Activated naive CD8-positive, alpha-beta T cell (primary cell): ENCODE measurements at regions not wholly inside any gene's neighbourhood (a gene's known extent, or its start where the extent isn't known, plus 50 kb on each side); places are given as distances from the start of the nearest gene placed in this dataset.

Experiments used
- H3K27ac Mint-ChIP-seq: one replicate; pipeline ENCODE4 v1.8.0; 2021; ENCODE audit warnings: mixed read lengths
- H3K27me3 Mint-ChIP-seq: one replicate; pipeline ENCODE4 v1.8.0; 2021; ENCODE audit warnings: mixed read lengths
- H3K36me3 Mint-ChIP-seq: one replicate; pipeline ENCODE4 v1.8.0; 2021; ENCODE audit warnings: mixed read lengths
- H3K4me1 Mint-ChIP-seq: one replicate; pipeline ENCODE4 v1.8.0; 2021; ENCODE audit warnings: low read depth, mixed read lengths
- H3K4me3 Mint-ChIP-seq: one replicate; pipeline ENCODE4 v1.8.0; 2021; ENCODE audit warnings: mild to moderate bottlenecking, mixed read lengths
- H3K9me3 Mint-ChIP-seq: one replicate; pipeline ENCODE4 v1.8.0; 2021; ENCODE audit warnings: low read depth, mixed read lengths

DNA sequence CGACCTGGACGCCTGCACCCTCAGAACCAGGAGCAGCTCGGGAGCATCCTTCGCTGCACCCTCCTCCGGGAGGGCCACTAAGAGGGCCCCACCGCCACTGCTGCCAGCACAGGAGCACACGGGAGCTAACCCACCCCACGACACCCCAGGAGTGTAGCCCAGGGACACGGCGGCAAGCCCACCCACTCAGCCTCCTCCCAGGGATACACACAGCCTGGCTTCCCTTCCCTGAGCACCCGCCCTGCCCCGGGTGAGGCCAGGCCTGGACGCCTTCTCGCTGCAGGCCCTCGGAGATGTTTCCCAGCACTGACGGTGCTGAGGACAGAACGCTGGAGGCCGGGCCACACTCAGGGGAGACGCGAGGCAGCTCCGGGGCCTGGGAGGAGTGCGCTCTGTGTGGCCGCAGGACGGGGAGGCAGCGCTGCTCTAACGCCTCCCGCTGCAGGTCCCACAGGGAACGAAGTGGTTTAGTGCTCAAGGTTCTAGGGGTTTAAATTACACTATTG is 190.4 kb downstream of the BRD1 start:
- H3K9me3 Mint-ChIP-seq = no peaks in the 10 kb centered on the region
- H3K4me1 Mint-ChIP-seq = peaks cover 6% of the 10 kb centered on the region
- H3K4me3 Mint-ChIP-seq = no peak overlapping the region
- H3K27ac Mint-ChIP-seq = peak overlapping the region; percentile 28
- H3K27me3 Mint-ChIP-seq = no peaks in the 10 kb centered on the region
- H3K36me3 Mint-ChIP-seq = peaks cover 3% of the 10 kb centered on the region

DNA sequence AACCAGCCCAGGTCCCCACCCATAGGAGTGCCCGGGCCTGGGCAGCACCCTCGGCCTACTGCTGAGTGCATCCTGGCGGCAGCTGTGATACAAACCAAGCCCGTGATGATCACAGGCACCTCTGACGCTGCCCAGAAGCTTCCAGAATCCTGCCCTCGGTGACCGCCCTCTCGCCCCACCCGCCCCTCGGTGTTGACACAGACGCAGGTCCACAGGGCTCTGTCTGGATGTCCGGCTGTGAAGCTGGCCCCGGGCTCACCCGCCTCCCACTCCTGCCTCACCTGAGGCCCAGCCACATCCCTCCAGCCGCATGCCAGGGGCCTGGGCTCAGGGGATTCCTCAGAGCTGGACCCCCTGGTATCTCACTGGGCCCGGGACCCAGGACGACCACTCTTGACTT is 191.0 kb downstream of the BRD1 start:
- peaks cover 3% of the 10 kb centered on the region for H3K36me3 Mint-ChIP-seq
- peak overlapping the region; percentile 28 for H3K27ac Mint-ChIP-seq
- H3K9me3 Mint-ChIP-seq = no peaks in the 10 kb centered on the region
- H3K4me1 Mint-ChIP-seq = peaks cover 4% of the 10 kb centered on the region
- no peak overlapping the region for H3K4me3 Mint-ChIP-seq
- no peaks in the 10 kb centered on the region for H3K27me3 Mint-ChIP-seq

DNA sequence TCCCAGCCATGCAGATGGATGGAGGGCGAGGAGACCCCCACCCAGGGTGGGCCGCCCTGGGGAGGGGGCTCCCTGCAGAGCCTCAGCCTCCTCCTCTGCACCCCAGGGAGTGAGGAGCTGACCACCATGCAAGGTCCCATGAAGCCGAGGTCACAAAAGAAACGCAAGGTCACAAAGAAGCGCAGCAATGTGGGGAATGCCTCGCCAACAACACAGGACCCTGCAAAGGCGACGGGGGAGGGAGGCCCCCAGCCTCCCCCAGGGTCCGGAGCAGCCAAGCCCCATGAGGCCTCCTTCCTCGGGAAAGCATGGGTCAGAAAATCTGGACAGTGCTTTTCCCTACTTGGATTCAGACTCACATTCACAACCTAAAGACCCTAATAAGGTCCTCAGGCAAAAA is 191.5 kb downstream of the BRD1 start:
- Mint-ChIP-seq H3K27me3 (no peaks in the 10 kb centered on the region), H3K4me3 (no peak overlapping the region), H3K9me3 (no peaks in the 10 kb centered on the region)

DNA sequence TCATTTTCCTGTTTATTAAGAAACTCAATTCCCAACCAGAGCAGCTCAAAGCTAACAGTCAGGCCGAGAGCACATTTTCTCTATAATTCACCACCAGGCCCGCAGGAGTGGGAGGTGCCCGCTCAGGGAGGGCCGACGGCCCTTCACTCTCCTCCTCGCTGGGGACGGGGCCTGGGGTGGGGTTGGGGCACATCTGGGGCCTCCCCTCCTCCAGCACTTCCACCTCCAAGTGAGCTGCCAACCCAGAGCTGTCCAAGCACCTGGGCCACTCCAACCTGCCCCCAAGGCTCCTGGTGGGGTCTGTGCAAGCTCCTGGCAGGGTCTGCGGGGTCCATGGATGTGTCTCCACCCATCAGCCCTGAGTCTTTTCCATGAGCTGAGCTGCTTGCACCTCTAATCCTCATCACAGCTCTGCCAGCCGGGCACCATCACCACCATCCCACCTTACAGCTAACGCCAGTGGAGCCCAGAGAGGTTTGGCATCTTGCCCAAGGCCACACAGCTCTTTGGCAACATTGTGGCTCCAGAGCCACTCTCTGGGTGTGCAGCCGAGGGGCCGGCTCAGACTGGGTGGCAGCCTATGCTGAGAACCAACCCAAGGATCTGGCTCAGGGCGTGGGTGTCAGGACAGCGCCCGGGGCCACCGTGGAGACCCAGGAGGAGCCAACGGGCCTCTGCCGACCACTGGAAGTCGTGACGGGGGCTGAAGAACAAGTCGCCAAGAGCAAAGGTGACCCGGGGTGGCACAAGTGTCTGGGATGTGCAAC is 193.5 kb downstream of the BRD1 start:
- Mint-ChIP-seq H3K9me3 (no peaks in the 10 kb centered on the region), H3K27me3 (no peaks in the 10 kb centered on the region), H3K27ac (no peak overlapping the region), H3K36me3 (no peaks in the 10 kb centered on the region), H3K4me1 (peaks cover 3% of the 10 kb centered on the region), H3K4me3 (no peak overlapping the region)

More for the DNA sequence above, 191.5 kb downstream of the BRD1 start:
- no peaks in the 10 kb centered on the region for H3K36me3 Mint-ChIP-seq
- peaks cover 2% of the 10 kb centered on the region for H3K4me1 Mint-ChIP-seq
- H3K27ac Mint-ChIP-seq = no peak overlapping the region

DNA sequence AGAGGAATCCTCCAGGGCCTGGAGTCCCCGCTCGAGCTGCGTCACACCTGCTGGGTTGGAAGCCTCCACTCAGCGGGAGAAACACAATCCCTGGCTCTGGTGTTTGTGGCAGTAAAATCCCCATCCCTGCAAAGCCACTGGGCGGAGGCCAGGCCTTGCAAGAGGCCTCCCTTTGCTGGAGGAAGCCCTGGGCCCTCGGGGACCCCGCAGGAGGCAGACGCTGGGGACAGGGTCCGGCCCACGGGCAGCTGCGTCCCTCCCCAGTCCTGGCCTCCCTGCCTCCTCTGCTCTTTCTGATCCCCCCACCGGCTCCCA is 194.7 kb downstream of the BRD1 start:
- H3K27ac Mint-ChIP-seq = no peak overlapping the region
- H3K27me3 Mint-ChIP-seq = no peaks in the 10 kb centered on the region
- no peaks in the 10 kb centered on the region for H3K9me3 Mint-ChIP-seq
- H3K36me3 Mint-ChIP-seq = no peaks in the 10 kb centered on the region
- no peak overlapping the region for H3K4me3 Mint-ChIP-seq
- peaks cover 6% of the 10 kb centered on the region for H3K4me1 Mint-ChIP-seq

DNA sequence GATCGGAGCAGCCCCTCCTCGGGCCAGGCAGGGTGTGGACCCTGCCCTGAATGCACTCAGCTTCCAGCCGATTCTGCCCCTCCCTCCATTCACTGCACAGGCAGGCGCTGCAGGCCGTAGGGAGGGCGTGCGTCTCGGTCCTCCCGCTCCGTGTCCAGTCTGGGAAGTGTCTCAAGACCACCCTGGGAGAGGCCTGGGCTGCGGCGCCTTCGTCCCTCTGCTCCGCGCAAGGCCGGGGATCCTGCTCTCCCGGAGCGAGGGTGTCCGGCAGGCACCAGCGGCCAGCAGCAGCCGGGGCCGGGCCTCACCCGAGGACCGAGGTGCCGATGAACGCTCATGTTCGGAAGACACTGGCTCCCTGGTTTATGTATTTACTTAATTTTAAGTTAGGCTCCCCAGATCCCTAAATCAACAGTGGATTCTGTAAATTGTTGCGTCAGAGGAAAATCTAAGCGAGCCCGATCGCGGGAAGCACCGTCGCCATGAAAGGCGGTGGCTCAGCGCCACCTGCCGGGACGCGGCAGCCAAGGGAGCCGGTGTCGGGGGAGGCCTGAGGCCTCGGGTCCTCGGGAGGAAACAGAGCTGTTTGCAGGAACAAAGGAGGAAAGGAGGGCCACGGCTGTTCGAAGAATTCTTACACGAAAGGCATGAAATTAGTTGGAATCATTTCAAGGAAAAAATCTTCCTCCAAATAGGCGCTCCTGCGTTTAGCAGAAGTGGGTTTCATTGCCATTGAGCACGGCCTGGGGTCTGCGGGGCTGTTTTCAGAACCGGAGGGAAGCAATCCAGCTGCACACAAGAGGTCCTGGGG is 195.3 kb downstream of the BRD1 start:
- Mint-ChIP-seq H3K27ac (no peak overlapping the region), H3K27me3 (no peaks in the 10 kb centered on the region), H3K4me3 (no peak overlapping the region), H3K4me1 (peaks cover 6% of the 10 kb centered on the region), H3K36me3 (no peaks in the 10 kb centered on the region), H3K9me3 (no peaks in the 10 kb centered on the region)

DNA sequence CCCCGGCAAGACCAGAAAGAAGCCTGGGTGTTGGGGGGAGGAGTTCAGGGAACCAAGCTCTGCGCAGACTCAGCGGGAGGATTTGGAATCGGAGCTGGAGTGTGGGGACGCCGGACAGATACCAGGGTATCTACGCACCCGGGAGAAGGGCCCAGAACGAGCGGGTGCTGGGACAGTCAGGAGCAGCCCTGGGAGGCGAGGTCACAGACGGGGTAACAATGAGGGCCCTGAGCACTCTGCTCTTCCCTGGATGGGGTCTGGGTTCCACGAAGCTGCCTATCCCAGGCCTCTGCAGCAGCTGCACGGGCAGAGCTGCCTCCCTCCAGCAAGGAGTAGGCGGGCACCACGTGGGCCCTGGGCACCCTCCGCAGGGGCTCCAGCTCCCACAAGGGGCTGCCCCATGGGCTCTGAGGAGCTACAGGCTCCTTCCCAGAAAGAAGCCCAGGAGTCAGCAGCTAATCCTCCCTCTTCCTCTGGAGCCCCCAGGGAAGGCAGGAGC is 197.2 kb downstream of the BRD1 start:
- Mint-ChIP-seq H3K4me1 (peaks cover 9% of the 10 kb centered on the region), H3K9me3 (no peaks in the 10 kb centered on the region), H3K36me3 (no peaks in the 10 kb centered on the region), H3K4me3 (no peak overlapping the region), H3K27ac (no peak overlapping the region), H3K27me3 (no peaks in the 10 kb centered on the region)

DNA sequence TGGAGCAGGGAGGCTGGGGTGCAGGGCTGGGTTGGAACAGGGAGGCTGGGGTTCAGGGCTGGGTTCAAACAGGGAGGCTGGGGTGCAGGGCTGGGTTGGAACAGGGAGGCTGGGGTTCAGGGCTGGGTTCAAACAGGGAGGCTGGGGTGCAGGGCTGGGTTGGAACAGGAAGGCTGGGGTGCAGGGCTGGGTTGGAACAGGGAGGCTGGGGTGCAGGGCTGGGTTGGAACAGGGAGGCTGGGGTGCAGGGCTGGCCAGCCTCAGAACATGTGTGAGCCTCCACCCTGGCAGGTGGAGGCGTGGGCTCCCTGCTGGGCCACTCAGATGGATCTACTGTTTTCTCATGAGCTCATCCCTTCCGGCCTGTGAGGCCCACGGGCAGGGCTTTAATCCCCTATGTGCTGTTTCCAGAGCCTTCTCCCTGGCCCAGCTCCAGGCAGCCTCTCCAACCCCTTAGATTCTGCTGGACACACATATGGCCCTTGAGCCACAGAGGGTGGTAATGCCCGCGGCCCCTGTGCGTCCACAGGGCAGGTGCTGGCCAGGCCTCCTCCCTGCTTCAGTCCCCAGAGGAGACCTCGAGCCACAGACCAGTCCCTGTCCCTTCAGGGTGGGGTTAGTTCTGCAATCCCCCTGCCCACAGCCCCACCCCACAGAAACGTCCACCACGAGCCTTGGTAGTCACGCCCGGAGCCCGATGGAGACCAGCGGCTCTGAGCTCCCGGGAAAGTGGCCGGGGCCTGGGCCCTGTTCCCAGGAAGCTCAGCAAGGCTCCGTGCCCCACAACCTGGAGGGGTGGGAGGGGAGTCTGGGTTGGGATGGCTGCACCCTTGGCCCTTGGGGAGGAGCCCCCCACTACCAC is 197.9 kb downstream of the BRD1 start:
- no peaks in the 10 kb centered on the region for H3K27me3 Mint-ChIP-seq
- no peak overlapping the region for H3K27ac Mint-ChIP-seq
- H3K9me3 Mint-ChIP-seq = no peaks in the 10 kb centered on the region
- H3K36me3 Mint-ChIP-seq = peaks cover 2% of the 10 kb centered on the region
- peaks cover 14% of the 10 kb centered on the region for H3K4me1 Mint-ChIP-seq
- H3K4me3 Mint-ChIP-seq = no peak overlapping the region

DNA sequence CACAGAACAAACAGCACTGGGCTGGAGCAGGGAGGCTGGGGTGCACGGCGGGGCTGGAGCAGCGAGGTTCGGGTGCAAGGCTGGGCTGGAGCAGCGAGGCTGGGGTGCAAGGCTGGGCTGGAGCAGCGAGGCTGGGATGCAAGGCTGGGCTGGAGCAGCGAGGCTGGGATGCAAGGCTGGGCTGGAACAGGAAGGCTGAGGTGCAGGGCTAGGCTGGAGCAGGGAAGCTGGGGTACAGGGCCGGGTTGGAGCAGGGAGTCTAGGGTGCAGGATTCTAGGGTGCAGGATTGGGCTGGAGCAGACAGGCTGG is 198.5 kb downstream of the BRD1 start:
- Mint-ChIP-seq H3K4me3 (no peak overlapping the region), H3K9me3 (no peaks in the 10 kb centered on the region), H3K4me1 (peaks cover 14% of the 10 kb centered on the region), H3K27me3 (no peaks in the 10 kb centered on the region), H3K36me3 (peaks cover 2% of the 10 kb centered on the region), H3K27ac (no peak overlapping the region)

DNA sequence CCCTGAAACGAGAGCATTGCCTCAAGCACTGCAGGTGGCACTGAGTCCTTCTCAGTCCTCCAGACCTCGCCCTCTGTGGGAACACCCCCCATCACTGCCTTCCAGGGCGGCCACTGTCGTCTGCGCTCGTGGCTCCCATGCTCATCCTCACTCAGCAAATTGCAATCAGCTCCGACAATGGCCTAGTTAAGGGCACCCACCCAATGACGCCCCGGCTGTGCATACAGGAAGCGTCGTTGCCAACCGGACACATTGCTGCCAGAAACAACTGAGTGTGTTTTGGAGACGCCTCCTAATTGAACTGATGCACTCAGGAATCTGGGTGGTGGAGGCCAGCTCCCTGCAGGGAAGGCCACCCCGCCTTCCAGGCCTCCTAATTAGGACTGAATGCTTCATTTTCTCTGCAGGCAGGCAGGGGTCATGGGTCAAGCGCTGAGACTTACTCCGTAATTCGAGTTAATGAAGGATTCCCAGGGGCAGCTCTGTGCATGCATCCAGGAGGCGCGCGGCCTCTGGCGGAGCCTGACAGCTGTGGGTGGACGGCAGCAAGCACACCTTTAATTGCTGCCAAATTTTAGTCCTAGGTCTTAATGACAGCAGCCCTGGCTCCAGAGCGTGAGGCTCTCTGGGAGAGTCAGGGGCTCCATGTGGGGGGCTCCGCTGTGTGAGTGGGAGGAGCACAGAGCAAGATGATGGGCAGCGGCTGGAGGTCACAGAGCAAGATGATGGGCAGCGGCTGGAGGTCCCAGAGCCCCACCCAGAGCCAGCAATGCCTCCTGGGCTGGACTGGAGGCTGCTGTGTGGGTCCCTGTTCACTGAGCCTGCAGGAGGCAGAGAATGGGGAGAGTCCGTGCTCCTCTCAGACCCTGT is 199.0 kb downstream of the BRD1 start:
- Mint-ChIP-seq H3K9me3 (no peaks in the 10 kb centered on the region), H3K27ac (no peak overlapping the region), H3K4me1 (peaks cover 14% of the 10 kb centered on the region), H3K4me3 (no peak overlapping the region), H3K36me3 (peaks cover 2% of the 10 kb centered on the region), H3K27me3 (no peaks in the 10 kb centered on the region)

DNA sequence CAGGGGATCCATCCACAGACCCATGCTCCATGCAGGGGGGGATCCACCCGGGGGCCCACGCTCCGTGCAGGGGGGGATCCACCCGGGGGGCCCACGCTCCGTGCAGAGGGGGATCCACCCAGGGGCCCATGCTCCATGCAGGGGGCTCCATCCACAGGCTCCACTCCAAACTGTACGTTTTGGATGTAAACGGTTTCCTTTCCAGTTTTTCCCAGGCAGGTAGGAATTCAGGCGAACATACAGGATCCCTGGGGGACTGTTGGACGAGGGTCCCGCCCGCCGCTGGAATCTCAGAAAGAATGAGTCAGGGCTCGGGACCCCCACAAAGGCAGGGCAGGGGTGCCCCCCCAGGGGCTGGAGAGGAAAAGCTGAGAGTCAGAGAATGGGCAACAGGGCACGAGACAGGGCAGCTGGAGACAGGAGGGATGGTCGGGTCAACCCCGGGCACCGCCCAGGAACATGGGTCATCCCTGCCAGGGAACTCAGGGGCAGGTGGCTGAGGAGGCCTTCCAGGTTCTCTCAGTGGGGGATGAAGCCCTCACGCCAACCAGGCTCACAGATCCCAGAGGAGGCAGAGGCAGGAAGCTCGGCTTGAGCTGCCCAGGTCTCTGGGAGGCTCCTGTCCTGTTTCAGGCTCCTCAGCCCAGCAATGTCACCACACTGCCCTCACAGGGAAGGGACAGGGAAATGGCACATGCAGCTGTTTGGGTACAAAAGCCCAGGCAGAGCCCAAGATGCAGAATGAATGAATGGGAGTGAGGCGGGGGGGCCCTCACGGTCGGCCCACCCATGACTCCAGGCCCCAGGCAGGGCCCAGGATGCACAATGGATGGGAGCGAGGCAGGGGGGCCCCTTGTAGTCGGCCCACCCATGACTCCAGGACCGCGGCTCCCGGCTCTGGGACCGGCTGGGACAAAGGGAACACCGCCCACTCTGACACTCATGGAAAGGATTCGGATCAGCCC is 200.2 kb downstream of the BRD1 start:
- Mint-ChIP-seq H3K4me3 (no peak overlapping the region), H3K36me3 (peaks cover 2% of the 10 kb centered on the region), H3K9me3 (no peaks in the 10 kb centered on the region)

DNA sequence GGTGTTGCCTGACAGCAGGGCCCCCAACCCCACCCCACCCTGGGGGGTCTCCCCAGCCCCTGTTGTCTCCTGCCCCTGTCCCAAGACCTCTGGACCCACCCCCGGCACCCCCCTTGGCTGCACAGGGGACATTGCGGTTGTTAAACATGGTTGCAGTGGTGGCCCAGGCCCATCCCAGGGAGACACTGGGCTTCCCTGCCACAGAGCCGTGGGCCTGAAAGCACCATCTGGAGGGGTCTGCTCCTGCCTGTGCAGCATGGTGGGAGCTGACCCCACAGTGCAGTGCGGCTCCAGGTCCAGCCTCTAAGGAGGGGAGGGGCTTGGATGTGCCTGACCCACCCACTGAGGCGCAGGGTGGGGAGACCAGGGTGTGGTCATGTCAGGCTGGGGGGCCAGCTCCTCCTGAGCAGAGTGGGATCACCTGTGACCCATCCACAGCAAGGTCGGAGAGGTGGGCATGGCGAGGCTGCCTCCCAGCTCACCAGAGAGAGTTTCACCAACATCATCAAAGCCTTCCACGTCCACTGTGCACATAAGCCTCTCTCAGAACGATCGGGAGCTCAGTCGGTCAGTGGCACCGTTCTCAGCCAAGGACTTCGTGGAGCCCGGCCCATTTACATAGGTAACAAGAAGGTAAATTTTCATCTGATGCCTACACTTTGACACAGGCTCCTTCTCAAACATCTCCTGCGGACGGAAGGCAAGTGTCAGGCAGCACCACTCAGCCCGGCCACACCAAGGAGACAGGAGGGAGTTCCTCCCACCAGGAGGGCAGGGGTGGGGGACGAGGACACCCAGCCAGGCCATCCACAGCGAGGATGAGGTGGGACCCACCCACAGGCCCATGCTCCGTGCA is 201.1 kb downstream of the BRD1 start:
- Mint-ChIP-seq H3K27ac (no peak overlapping the region), H3K9me3 (no peaks in the 10 kb centered on the region), H3K27me3 (no peaks in the 10 kb centered on the region), H3K4me3 (no peak overlapping the region), H3K4me1 (peaks cover 13% of the 10 kb centered on the region), H3K36me3 (peaks cover 2% of the 10 kb centered on the region)

More for the DNA sequence above, 200.2 kb downstream of the BRD1 start:
- no peaks in the 10 kb centered on the region for H3K27me3 Mint-ChIP-seq
- H3K27ac Mint-ChIP-seq = no peak overlapping the region
- peaks cover 14% of the 10 kb centered on the region for H3K4me1 Mint-ChIP-seq
